Body of pancreas (tissue), 4 donors: ENCODE measurements at regions not wholly inside any gene's neighbourhood (a gene's known extent, or its start where the extent isn't known, plus 50 kb on each side); places are given as distances from the start of the nearest gene placed in this dataset.

ENCODE experiments used
- ATAC-seq: fragments of 150-250 bp; one replicate; pipeline ENCODE4 v1.9.1; 2016
- DNase-seq, 4 donors: peaks; one replicate each; pipeline ENCODE4 v3.0.0-alpha.2; 2019
- H3K27ac ChIP-seq, 4 donors: fragments of 200-600 bp; sonication (generic); 1 replicate in 3 of 4; 2 replicates in 1 of 4; pipeline versions ENCODE4 v1.5.1 to v1.6.1; 2016 to 2019; ENCODE audit warnings: mild to moderate bottlenecking in 1 of 4, mixed read lengths in 1 of 4, moderate library complexity in 1 of 4
- H3K27me3 ChIP-seq, 2 donors: fragments of 200-600 bp; sonication (generic); one replicate each; pipeline ENCODE4 v1.6.0; 2016; ENCODE audit warnings: mild to moderate bottlenecking in 1 of 2
- H3K36me3 ChIP-seq, 2 donors: fragments of 200-600 bp; sonication (generic); replicated peaks in 1 of 2; 2 replicates each; pipeline ENCODE4 v1.5.1; 2016; ENCODE audit warnings: low read depth in 2 of 2; ENCODE audit not compliant: insufficient read depth in 1 of 2
- H3K4me1 ChIP-seq: fragments of 200-600 bp; sonication (generic); one replicate; pipeline ENCODE4 v1.6.0; 2016
- H3K4me3 ChIP-seq, 2 donors: fragments of 200-600 bp; sonication (generic); 1 replicate in 1 of 2; 2 replicates in 1 of 2; pipeline ENCODE4 v1.5.1; 2016 to 2019
- H3K9me3 ChIP-seq, 3 donors: fragments of 200-600 bp; sonication (generic); 1 replicate in 2 of 3; 2 replicates in 1 of 3; pipeline ENCODE4 v1.5.1; 2016
- POLR2A ChIP-seq, 3 donors: fragments of 450-650 bp; IDR thresholded peaks; one replicate each; pipeline ENCODE4 v1.6.1; 2016; ENCODE audit warnings: antibody characterized with exemption in 3 of 3, mild to moderate bottlenecking in 2 of 3
- WGBS, 2 donors: methylation state at CpG; one replicate each; pipeline ENCODE4 v1.1.5; 2017; 5-methylcytosine and 5-hydroxymethylcytosine counted together
- intact Hi-C: fragments of 100-400 bp; cut with DNase I; formaldehyde crosslinking; loops from one replicate; pipeline ENCODE4 v1.15.1; 2023
- TF ChIP-seq, protein P1 (sequence below), 7 experiments: fragments of 450-650 bp in 4 of 7; fragments of 200-600 bp in 3 of 7; sonication (generic) in 3 of 7; IDR thresholded peaks; one replicate each; pipeline ENCODE4 v1.5.1; 2016 to 2019; ENCODE audit warnings: antibody characterized with exemption in 7 of 7

DNA sequence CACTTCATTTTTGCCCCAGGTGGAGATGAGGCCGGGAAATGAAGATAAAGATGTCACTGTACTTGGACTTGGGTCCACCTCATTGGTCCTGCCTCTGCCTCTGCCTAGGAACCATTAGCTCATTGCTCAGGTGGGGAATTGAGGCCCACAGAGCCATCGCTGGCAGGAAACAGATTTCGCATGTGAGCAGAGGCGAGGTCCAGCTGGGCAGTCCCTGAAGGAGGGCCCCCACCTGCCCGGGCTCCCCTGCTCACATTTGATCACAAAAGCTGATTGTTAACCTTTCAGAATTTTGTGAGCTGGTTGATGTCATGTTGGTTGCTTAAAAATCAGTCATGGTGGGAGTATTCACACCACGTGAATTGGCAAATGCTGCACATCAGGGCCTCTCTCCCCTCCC, 273.8 kb upstream of the MVB12B start:
- H3K36me3 ChIP-seq, result no peaks in the 10 kb centered on the region
- no peaks in the 10 kb centered on the region for H3K9me3 ChIP-seq
- no peak for DNase-seq
- no peak overlapping the region for H3K4me3 ChIP-seq
- peaks cover 0 to 5% of the 10 kb centered on the region in 2 donors for H3K27me3 ChIP-seq
- no peak for ATAC-seq
- WGBS, 2 donors, result 56 to 75% methylated on average over 3 to 6 of the region's 6 CpGs
- intact Hi-C loops, result no loop called here
- no peaks in the 10 kb centered on the region for H3K4me1 ChIP-seq
- TF ChIP-seq, protein P1, sequence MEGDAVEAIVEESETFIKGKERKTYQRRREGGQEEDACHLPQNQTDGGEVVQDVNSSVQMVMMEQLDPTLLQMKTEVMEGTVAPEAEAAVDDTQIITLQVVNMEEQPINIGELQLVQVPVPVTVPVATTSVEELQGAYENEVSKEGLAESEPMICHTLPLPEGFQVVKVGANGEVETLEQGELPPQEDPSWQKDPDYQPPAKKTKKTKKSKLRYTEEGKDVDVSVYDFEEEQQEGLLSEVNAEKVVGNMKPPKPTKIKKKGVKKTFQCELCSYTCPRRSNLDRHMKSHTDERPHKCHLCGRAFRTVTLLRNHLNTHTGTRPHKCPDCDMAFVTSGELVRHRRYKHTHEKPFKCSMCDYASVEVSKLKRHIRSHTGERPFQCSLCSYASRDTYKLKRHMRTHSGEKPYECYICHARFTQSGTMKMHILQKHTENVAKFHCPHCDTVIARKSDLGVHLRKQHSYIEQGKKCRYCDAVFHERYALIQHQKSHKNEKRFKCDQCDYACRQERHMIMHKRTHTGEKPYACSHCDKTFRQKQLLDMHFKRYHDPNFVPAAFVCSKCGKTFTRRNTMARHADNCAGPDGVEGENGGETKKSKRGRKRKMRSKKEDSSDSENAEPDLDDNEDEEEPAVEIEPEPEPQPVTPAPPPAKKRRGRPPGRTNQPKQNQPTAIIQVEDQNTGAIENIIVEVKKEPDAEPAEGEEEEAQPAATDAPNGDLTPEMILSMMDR (IDR thresholded peaks at IDR 0.05), result no peak
- TF ChIP-seq POLR2A (IDR thresholded peaks at IDR 0.05), result no peak
- H3K27ac ChIP-seq, result no peak overlapping the region

DNA sequence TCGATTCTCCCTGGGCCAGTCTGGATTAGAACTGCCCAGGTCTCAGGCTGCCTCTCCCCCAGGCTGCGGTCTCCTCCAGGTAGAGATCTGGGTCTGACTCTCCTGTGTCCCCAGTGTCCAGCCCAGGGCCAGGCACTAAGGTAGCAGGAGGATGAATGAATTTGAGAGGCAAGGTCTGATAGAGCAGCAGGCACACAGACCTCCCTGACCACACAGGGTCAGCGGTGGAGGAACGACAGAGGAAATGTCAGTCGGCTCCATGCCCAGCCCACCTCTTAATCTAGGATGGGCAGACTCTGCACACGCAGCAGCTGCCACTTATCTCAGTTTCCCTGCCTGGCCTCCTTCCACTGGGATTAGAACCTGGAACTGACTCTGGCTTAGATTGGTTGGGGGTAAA, 272.7 kb upstream of the MVB12B start:
- no peaks in the 10 kb centered on the region for H3K9me3 ChIP-seq
- peaks cover 0 to 5% of the 10 kb centered on the region in 2 donors for H3K27me3 ChIP-seq
- H3K4me3 ChIP-seq, result no peak overlapping the region
- H3K4me1 ChIP-seq, result no peaks in the 10 kb centered on the region
- H3K27ac ChIP-seq, result no peak overlapping the region
- H3K36me3 ChIP-seq, result no peaks in the 10 kb centered on the region
- ATAC-seq (no peak), DNase-seq (no peak)
- no peak for TF ChIP-seq POLR2A (IDR thresholded peaks at IDR 0.05)
- TF ChIP-seq, protein P1 (IDR thresholded peaks at IDR 0.05), result no peak
- 9 to 50% methylated on average over 4 to 6 of the region's 6 CpGs for WGBS, 2 donors
- intact Hi-C loops, result no loop called here

DNA sequence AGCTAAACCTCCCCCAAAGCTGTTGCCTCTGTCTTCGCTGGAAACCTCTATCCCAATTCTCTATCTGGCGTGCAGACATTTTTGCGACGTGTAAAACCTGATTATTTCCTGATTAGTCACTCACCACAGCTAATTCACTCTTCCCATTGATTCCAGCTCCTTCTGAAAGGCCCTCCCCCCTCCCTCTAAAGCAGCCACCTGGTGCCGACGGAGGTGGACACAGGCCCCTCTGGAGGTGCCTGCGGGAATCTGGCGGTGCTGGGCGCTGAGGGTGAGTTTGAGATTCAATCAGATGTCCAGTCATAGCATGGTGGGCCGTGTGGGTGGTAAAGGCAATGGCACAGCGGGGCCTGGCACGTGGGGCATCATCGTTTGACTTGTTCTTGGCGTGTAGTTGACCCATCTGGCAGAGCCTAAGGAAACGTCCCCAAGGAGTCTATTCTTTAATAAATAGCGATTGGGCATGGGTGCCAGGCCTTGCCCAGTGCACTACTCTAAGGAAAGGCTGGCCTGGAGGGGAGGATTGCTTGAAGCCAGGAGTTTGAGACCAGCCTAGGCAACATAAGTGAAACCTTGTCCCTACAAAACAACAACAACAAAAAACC, 271.1 kb upstream of the MVB12B start:
- TF ChIP-seq, protein P1 (IDR thresholded peaks at IDR 0.05), result no peak
- TF ChIP-seq POLR2A (IDR thresholded peaks at IDR 0.05), result no peak
- WGBS, 2 donors, result 53 to 63% methylated on average over 16 of the region's 16 CpGs
- Histone ChIP-seq H3K4me1 (no peaks in the 10 kb centered on the region), H3K27ac (no peak overlapping the region), H3K36me3 (no peaks in the 10 kb centered on the region), H3K27me3 (peaks cover 0 to 5% of the 10 kb centered on the region in 2 donors), H3K4me3 (no peak overlapping the region), H3K9me3 (no peaks in the 10 kb centered on the region)
- DNase-seq (no peak), ATAC-seq (no peak)
- intact Hi-C loops, result no loop called here

DNA sequence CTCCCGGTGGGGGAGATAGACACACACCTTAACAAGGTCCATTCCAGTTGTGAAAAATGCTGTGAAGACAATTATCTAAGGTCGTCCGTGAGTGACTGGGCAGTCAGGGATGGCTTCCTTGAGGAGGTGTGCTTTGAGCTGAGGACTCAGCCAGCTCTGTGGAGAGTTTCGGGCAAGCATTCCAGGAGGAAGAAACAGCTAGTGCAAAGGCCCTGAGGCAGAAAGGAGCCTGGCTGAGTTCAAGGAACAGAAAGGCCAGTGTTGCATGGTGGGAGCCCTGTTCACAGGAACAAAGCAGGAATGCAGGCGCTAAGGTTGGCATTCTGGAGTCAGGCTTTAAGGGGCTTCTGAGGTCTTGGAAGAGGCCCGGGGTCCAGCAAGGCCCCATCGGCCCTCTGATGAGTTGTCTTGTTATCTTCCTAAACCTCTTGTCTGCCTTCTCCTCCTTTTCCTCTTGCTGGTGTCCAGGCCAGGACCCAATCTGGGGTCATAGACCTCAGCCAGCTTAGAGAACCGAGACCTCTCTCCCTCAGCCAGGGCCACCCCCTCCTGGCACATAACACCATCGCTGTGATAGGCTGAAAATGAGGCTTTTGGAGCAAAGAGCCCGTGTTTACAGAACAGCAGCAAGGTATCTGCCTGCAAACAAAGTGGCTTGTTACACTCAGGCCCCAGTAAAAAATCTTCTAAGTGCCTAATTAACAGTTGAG, 270.2 kb upstream of the MVB12B start:
- H3K4me1 ChIP-seq, result no peaks in the 10 kb centered on the region
- DNase-seq, result no peak
- 71 to 76% methylated on average over 10 of the region's 10 CpGs for WGBS, 2 donors

More for the DNA sequence above, 270.2 kb upstream of the MVB12B start:
- ATAC-seq, result no peak
- Histone ChIP-seq H3K4me3 (no peak overlapping the region), H3K27me3 (no peaks in the 10 kb centered on the region), H3K9me3 (no peaks in the 10 kb centered on the region), H3K27ac (no peak overlapping the region), H3K36me3 (no peaks in the 10 kb centered on the region)
- intact Hi-C loops, result no loop called here
- TF ChIP-seq, protein P1 (IDR thresholded peaks at IDR 0.05), result no peak
- no peak for TF ChIP-seq POLR2A (IDR thresholded peaks at IDR 0.05)
